ENCODE measurements at regions not wholly inside any gene's neighbourhood (a gene's known extent, or its start where the extent isn't known, plus 50 kb on each side); places are given as distances from the start of the nearest gene placed in this dataset.

GRCh38 chr13:40215311-40215710 lies 451.1 kb downstream of the FOXO1 start:
- no peaks in the 10 kb centered on the region for H3K27me3 Mint-ChIP-seq (ENCODE audit: unreplicated experiment)
- no peaks in the 10 kb centered on the region for H3K4me1 Mint-ChIP-seq (ENCODE audit: low read depth, unreplicated experiment)
- H3K9me3 Mint-ChIP-seq (ENCODE audit: low read depth, unreplicated experiment), result peaks cover 14% of the 10 kb centered on the region
- CTCF ChIA-PET, result no interaction called here
- TF ChIP-seq CTCF (IDR thresholded peaks at IDR 0.05; ENCODE audit: unreplicated experiment), result no peak
- H3K27ac Mint-ChIP-seq (ENCODE audit: unreplicated experiment), result no peak overlapping the region
- intact Hi-C loops (cut with micrococcal nuclease; ENCODE audit: unreplicated experiment), result no loop called here
- no peaks in the 10 kb centered on the region for H3K36me3 Mint-ChIP-seq (ENCODE audit: insufficient read depth, unreplicated experiment)
- H3K4me3 Mint-ChIP-seq (ENCODE audit: low read depth, unreplicated experiment), result no peak overlapping the region
- no peak for DNase-seq
- BruUV-seq (replicated peaks), result no TSS peak

GRCh38 chr13:40215747-40216146 lies 450.7 kb downstream of the FOXO1 start:
- H3K36me3 Mint-ChIP-seq (ENCODE audit: insufficient read depth, unreplicated experiment), result no peaks in the 10 kb centered on the region
- peaks cover 14% of the 10 kb centered on the region for H3K9me3 Mint-ChIP-seq (ENCODE audit: low read depth, unreplicated experiment)
- TF ChIP-seq CTCF (IDR thresholded peaks at IDR 0.05; ENCODE audit: unreplicated experiment), result no peak
- CTCF ChIA-PET, result no interaction called here
- no peak overlapping the region for H3K4me3 Mint-ChIP-seq (ENCODE audit: low read depth, unreplicated experiment)
- intact Hi-C loops (cut with micrococcal nuclease; ENCODE audit: unreplicated experiment), result no loop called here
- no peak for DNase-seq
- H3K27ac Mint-ChIP-seq (ENCODE audit: unreplicated experiment), result no peak overlapping the region
- BruUV-seq (replicated peaks), result no TSS peak
- no peaks in the 10 kb centered on the region for H3K27me3 Mint-ChIP-seq (ENCODE audit: unreplicated experiment)
- no peaks in the 10 kb centered on the region for H3K4me1 Mint-ChIP-seq (ENCODE audit: low read depth, unreplicated experiment)

GRCh38 chr13:40217675-40218074 lies 448.8 kb downstream of the FOXO1 start:
- Mint-ChIP-seq H3K9me3 (ENCODE audit: low read depth, unreplicated experiment) (peaks cover 6% of the 10 kb centered on the region), H3K4me3 (ENCODE audit: low read depth, unreplicated experiment) (no peak overlapping the region), H3K4me1 (ENCODE audit: low read depth, unreplicated experiment) (no peaks in the 10 kb centered on the region), H3K36me3 (ENCODE audit: insufficient read depth, unreplicated experiment) (no peaks in the 10 kb centered on the region), H3K27me3 (ENCODE audit: unreplicated experiment) (no peaks in the 10 kb centered on the region), H3K27ac (ENCODE audit: unreplicated experiment) (no peak overlapping the region)
- no TSS peak for BruUV-seq (replicated peaks)
- CTCF ChIA-PET, result interaction anchor here (0.7 kb wide), 1 partner anchor 13 kb away, joined by 3 read pairs; no protein-coding TSS in a partner anchor
- intact Hi-C loops (cut with micrococcal nuclease; ENCODE audit: unreplicated experiment), result no loop called here
- no peak for DNase-seq
- no peak for TF ChIP-seq CTCF (IDR thresholded peaks at IDR 0.05; ENCODE audit: unreplicated experiment)

GRCh38 chr13:40220299-40220935 lies 446.0 kb downstream of the FOXO1 start:
- no peak overlapping the region for H3K27ac Mint-ChIP-seq (ENCODE audit: unreplicated experiment)
- DNase-seq, result no peak
- CTCF ChIA-PET, result no interaction called here
- intact Hi-C loops (cut with micrococcal nuclease; ENCODE audit: unreplicated experiment), result no loop called here
- H3K36me3 Mint-ChIP-seq (ENCODE audit: insufficient read depth, unreplicated experiment), result no peaks in the 10 kb centered on the region
- no peak overlapping the region for H3K4me3 Mint-ChIP-seq (ENCODE audit: low read depth, unreplicated experiment)
- no peaks in the 10 kb centered on the region for H3K9me3 Mint-ChIP-seq (ENCODE audit: low read depth, unreplicated experiment)
- no peak for TF ChIP-seq CTCF (IDR thresholded peaks at IDR 0.05; ENCODE audit: unreplicated experiment)
- no TSS peak for BruUV-seq (replicated peaks)
- H3K27me3 Mint-ChIP-seq (ENCODE audit: unreplicated experiment), result no peaks in the 10 kb centered on the region
- H3K4me1 Mint-ChIP-seq (ENCODE audit: low read depth, unreplicated experiment), result no peaks in the 10 kb centered on the region

All from Calu3 (cell line).